DOHH2 (cell line): ENCODE measurements at regions not wholly inside any gene's neighbourhood (a gene's known extent, or its start where the extent isn't known, plus 50 kb on each side); places are given as distances from the start of the nearest gene placed in this dataset.

Source experiments
- H3F3A ChIP-seq: fragments of 200-600 bp; sonication (generic), shearing (Covaris generic); 2 replicates; pipeline ENCODE4 v1.6.0; 2016; ENCODE audit warnings: antibody characterized with exemption, mild to moderate bottlenecking; ENCODE audit not compliant: control insufficient read depth, insufficient read depth
- H3K27ac ChIP-seq: fragments of 200-600 bp; sonication (generic); 2 replicates; pipeline ENCODE4 v1.5.1; 2014; ENCODE audit warnings: low read depth, mild to moderate bottlenecking, low read length, moderate library complexity
- H3K27me3 ChIP-seq: fragments of 200-600 bp; sonication (generic); 2 replicates; pipeline ENCODE4 v1.6.1; 2014; ENCODE audit warnings: mild to moderate bottlenecking, low read length, mixed read lengths; ENCODE audit not compliant: control insufficient read depth
- H3K36me3 ChIP-seq: fragments of 200-600 bp; sonication (generic); 2 replicates; pipeline ENCODE4 v1.6.1; 2014; ENCODE audit warnings: mild to moderate bottlenecking, low read length, moderate library complexity, mixed read lengths; ENCODE audit not compliant: control insufficient read depth
- H3K4me1 ChIP-seq: fragments of 200-600 bp; sonication (generic); 2 replicates; pipeline ENCODE4 v1.6.1; 2014; ENCODE audit warnings: mild to moderate bottlenecking, low read length, mixed read lengths; ENCODE audit not compliant: control insufficient read depth
- H3K4me2 ChIP-seq: fragments of 200-600 bp; sonication (generic); 2 replicates; pipeline ENCODE4 v1.6.0; 2014; ENCODE audit warnings: mild to moderate bottlenecking, low read length, moderate library complexity
- H3K4me3 ChIP-seq: fragments of 200-600 bp; sonication (generic); 2 replicates; pipeline ENCODE4 v1.5.1; 2014; ENCODE audit warnings: mild to moderate bottlenecking, low read length, mixed read lengths
- H3K79me2 ChIP-seq: fragments of 200-600 bp; sonication (generic); 2 replicates; pipeline ENCODE4 v1.6.1; 2014; ENCODE audit warnings: mild to moderate bottlenecking, low read length, mixed read lengths; ENCODE audit not compliant: control insufficient read depth
- H3K9me2 ChIP-seq: fragments of 200-600 bp; sonication (generic); replicated peaks from 2 replicates; pipeline ENCODE4 v1.6.1; 2014; ENCODE audit warnings: mild to moderate bottlenecking, low read length, mixed read lengths; ENCODE audit not compliant: control insufficient read depth
- H3K9me3 ChIP-seq: fragments of 200-600 bp; sonication (generic); 2 replicates; pipeline ENCODE4 v1.6.1; 2014; ENCODE audit warnings: antibody characterized with exemption, low read length, mixed read lengths; ENCODE audit not compliant: control insufficient read depth, insufficient read depth
- H4K20me1 ChIP-seq: fragments of 200-600 bp; sonication (generic); 2 replicates; pipeline ENCODE4 v1.6.0; 2014; ENCODE audit warnings: low read depth, mild to moderate bottlenecking, antibody characterized with exemption, low read length, moderate library complexity; ENCODE audit not compliant: control insufficient read depth, insufficient read depth
- EZH2phosphoT487 ChIP-seq: fragments of 200-600 bp; sonication (generic); IDR thresholded peaks from 2 replicates; pipeline ENCODE4 v1.6.1; 2017; ENCODE audit warnings: borderline replicate concordance, mild to moderate bottlenecking, antibody characterized with exemption, low read length, moderate library complexity, mixed read lengths
- TF ChIP-seq, protein P1 (sequence below): fragments of 200-600 bp; sonication (generic); IDR thresholded peaks from one replicate; pipeline ENCODE4 v1.5.1; 2014; ENCODE audit warnings: antibody characterized with exemption, mild to moderate bottlenecking, low read depth, low read length; ENCODE audit not compliant: poor library complexity, severe bottlenecking

DNA sequence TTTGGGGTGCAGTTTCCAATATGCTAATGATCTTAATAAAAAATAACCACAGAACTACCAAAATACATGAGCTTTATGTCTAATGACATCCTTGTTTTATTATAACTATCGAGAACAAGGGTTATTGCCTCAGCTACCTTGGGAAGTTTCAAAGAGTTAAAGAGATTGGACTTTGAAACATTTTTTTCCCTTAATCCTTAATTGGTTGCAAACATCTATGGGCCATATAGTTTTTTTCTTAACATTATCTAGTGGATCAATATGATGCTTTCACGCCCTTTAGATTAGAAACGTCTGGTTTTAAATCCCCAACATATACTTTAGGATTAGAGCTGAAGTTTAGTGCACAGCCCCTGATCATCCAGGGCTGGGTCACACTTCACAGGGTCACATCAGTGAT, 219.2 kb upstream of the SGO1 start:
- Histone ChIP-seq H4K20me1 (no peaks in the 10 kb centered on the region), H3K27me3 (no peaks in the 10 kb centered on the region), H3K4me1 (no peaks in the 10 kb centered on the region), H3K9me2 (no peaks in the 10 kb centered on the region), H3K36me3 (no peaks in the 10 kb centered on the region), H3K4me2 (no peak overlapping the region), H3F3A (no peaks in the 10 kb centered on the region), H3K79me2 (no peaks in the 10 kb centered on the region), H3K4me3 (no peak overlapping the region), H3K27ac (no peak overlapping the region), H3K9me3 (no peaks in the 10 kb centered on the region)
- TF ChIP-seq, protein P1, sequence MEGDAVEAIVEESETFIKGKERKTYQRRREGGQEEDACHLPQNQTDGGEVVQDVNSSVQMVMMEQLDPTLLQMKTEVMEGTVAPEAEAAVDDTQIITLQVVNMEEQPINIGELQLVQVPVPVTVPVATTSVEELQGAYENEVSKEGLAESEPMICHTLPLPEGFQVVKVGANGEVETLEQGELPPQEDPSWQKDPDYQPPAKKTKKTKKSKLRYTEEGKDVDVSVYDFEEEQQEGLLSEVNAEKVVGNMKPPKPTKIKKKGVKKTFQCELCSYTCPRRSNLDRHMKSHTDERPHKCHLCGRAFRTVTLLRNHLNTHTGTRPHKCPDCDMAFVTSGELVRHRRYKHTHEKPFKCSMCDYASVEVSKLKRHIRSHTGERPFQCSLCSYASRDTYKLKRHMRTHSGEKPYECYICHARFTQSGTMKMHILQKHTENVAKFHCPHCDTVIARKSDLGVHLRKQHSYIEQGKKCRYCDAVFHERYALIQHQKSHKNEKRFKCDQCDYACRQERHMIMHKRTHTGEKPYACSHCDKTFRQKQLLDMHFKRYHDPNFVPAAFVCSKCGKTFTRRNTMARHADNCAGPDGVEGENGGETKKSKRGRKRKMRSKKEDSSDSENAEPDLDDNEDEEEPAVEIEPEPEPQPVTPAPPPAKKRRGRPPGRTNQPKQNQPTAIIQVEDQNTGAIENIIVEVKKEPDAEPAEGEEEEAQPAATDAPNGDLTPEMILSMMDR, result no peak
- no peak for TF ChIP-seq EZH2phosphoT487

DNA sequence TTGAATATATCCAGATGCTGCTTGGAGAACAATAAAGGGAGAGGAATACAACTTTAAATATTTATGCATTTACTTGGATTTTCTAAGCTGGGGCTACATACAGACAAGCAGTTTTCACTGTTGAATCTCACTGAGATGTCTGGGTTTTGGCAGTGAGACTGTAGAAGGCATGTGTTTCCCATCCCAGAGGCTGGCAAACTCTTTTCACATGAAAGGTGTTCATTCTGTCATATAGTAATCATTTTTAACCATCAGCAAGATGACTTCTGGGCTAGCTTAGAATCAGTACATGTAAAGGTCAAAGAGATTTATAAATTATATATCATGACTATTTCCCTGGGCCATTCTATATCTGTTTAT, 218.7 kb upstream of the SGO1 start:
- Histone ChIP-seq H3K9me3 (no peaks in the 10 kb centered on the region), H4K20me1 (no peaks in the 10 kb centered on the region), H3K36me3 (no peaks in the 10 kb centered on the region), H3K27me3 (no peaks in the 10 kb centered on the region), H3K79me2 (no peaks in the 10 kb centered on the region), H3F3A (no peaks in the 10 kb centered on the region), H3K4me2 (no peak overlapping the region), H3K27ac (no peak overlapping the region), H3K9me2 (no peaks in the 10 kb centered on the region), H3K4me1 (no peaks in the 10 kb centered on the region), H3K4me3 (no peak overlapping the region)
- no peak for TF ChIP-seq EZH2phosphoT487
- TF ChIP-seq, protein P1, result no peak

DNA sequence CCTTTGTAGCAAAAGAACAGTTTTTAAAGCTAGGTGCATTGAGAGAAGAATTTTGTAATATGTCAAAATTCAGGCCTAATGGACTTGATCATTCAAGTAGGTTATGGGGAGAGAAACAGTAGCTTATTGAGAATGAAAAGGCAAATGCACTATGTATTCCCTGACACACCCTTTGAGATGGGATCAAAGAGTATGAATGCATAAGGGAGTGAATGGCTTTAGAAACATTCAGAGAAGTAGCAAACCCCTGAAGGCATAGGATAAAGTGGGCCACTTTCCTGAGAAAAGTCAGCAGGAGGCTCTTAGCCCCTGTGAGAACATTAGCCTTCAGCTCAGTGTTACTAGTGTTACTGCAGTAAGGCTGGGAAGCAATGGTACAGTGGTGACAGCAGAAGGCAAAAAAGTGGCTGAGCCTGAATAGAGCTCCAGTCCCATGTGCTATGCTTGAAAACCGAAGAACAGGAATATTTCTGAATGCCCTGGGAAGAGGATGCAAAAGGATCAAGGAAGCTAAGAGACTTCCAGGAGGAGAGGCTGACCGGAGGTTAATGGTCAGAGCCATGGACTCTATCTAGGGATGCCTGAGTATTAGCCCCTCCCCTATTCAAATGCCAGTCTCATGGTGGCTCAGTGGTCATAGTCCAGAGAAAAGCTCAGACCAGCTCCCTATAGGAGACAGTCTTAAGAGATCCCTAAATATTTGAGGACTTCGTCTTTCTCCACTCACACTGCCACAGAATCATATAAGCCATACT, 218.2 kb upstream of the SGO1 start:
- Histone ChIP-seq H3F3A (no peaks in the 10 kb centered on the region), H3K4me3 (no peak overlapping the region), H4K20me1 (no peaks in the 10 kb centered on the region), H3K79me2 (no peaks in the 10 kb centered on the region), H3K36me3 (no peaks in the 10 kb centered on the region), H3K27ac (no peak overlapping the region), H3K9me2 (no peaks in the 10 kb centered on the region), H3K4me1 (no peaks in the 10 kb centered on the region), H3K27me3 (no peaks in the 10 kb centered on the region), H3K4me2 (no peak overlapping the region), H3K9me3 (no peaks in the 10 kb centered on the region)
- TF ChIP-seq, protein P1, result no peak
- TF ChIP-seq EZH2phosphoT487, result no peak
